Heart left ventricle (tissue), 13 donors: ENCODE measurements at regions not wholly inside any gene's neighbourhood (a gene's known extent, or its start where the extent isn't known, plus 50 kb on each side); places are given as distances from the start of the nearest gene placed in this dataset.

Experiments used
- POLR2A ChIP-seq, 2 donors: fragments of 450-650 bp; IDR thresholded peaks; one replicate each; pipeline ENCODE4 v1.6.1; 2017; ENCODE audit warnings: antibody characterized with exemption in 2 of 2, mild to moderate bottlenecking in 2 of 2, moderate library complexity in 2 of 2
- TF ChIP-seq, protein P1 (sequence below), 12 donors: fragments of 200-600 bp; sonication (generic) in 4 of 12; IDR thresholded peaks; one replicate each; pipeline versions ENCODE4 v1.5.0 to v1.8.0; 2018 to 2022; ENCODE audit warnings: antibody characterized with exemption in 12 of 12, mild to moderate bottlenecking in 5 of 12
- donor health status: ischemic (EF 13 %, LVEDD 7.1; RV severe dilation, severe dysfunction).
- donor health status: DM: no; HTN: yes; CAD: no.
- donor health status: DM: no; HTN: no; CAD: no.
- donor health status: ischemic (EF 25% LVEDD 6.9; RV normal size, moderate dysfunction).
- donor health status: ischemic (EF 25% LVEDD 5.7; RV mildly dilated, moderate dysfunction).
- donor health status: ischemic (EF 35%, LVEDD 5.7; RV mildly dilated, moderate dysfunction).
- donor health status: nonischemic (EF 11% LVEDD 7.7; RV severe dilation, severe dysfunction).
- donor health status: DM: yes; HTN: yes; CAD: no.
- donor health status: PGD.
- donor health status: ischemic (EF 29% LVEDD 5.4; RV normal size, mild dysfunction).
- donor health status: nonischemic (EF 23%, LVEDD 6.1; RV moderate dilation, normal function).

- TF ChIP-seq, protein P1, sequence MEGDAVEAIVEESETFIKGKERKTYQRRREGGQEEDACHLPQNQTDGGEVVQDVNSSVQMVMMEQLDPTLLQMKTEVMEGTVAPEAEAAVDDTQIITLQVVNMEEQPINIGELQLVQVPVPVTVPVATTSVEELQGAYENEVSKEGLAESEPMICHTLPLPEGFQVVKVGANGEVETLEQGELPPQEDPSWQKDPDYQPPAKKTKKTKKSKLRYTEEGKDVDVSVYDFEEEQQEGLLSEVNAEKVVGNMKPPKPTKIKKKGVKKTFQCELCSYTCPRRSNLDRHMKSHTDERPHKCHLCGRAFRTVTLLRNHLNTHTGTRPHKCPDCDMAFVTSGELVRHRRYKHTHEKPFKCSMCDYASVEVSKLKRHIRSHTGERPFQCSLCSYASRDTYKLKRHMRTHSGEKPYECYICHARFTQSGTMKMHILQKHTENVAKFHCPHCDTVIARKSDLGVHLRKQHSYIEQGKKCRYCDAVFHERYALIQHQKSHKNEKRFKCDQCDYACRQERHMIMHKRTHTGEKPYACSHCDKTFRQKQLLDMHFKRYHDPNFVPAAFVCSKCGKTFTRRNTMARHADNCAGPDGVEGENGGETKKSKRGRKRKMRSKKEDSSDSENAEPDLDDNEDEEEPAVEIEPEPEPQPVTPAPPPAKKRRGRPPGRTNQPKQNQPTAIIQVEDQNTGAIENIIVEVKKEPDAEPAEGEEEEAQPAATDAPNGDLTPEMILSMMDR (IDR thresholded peaks at IDR 0.05): no peak
- no peak for TF ChIP-seq POLR2A (IDR thresholded peaks at IDR 0.05)
Observed at GRCh38 chr14:54226103-54226502, 170.7 kb upstream of the CDKN3 start.
